ENCODE measurements at regions not wholly inside any gene's neighbourhood (a gene's known extent, or its start where the extent isn't known, plus 50 kb on each side); places are given as distances from the start of the nearest gene placed in this dataset.

GRCh38 chr2:11889101-11889850 lies 142.8 kb downstream of the LPIN1 start:
- CTCF ChIA-PET (ENCODE audit: unreplicated experiment): interaction anchor here (0.6 kb wide), 1 partner anchor 509 kb away, joined by 3 read pairs; no protein-coding TSS in a partner anchor
- Histone ChIP-seq H3K36me3 (ENCODE audit: insufficient read depth, low read length) (no peaks in the 10 kb centered on the region), H3K4me1 (ENCODE audit: insufficient read depth, low read length, poor library complexity, severe bottlenecking) (no peaks in the 10 kb centered on the region), H3K4me2 (ENCODE audit: low read length) (no peak overlapping the region), H2AFZ (ENCODE audit: low read length) (no peak overlapping the region), H3K79me2 (ENCODE audit: insufficient read depth, low read depth, low read length) (no peaks in the 10 kb centered on the region), H3K4me3 (ENCODE audit: low read depth, low read length, poor library complexity, severe bottlenecking) (no peak overlapping the region), H4K20me1 (ENCODE audit: insufficient read depth, low read length) (no peaks in the 10 kb centered on the region), H3K9me2 (ENCODE audit: insufficient read depth, low read length) (no peaks in the 10 kb centered on the region), H3K27ac (ENCODE audit: low read depth, low read length, poor library complexity, severe bottlenecking) (no peak overlapping the region), H3K9me3 (ENCODE audit: low read length) (peaks cover 19% of the 10 kb centered on the region; the same call in 1 of the 2 replicates)
- intact Hi-C loops (cut with micrococcal nuclease; ENCODE audit: unreplicated experiment): no loop called here
- no TSS peak for BruUV-seq (replicated peaks)
- POLR2A ChIA-PET: no interaction called here
- TF ChIP-seq EZH2phosphoT487 (IDR thresholded peaks at IDR 0.05; ENCODE audit: borderline replicate concordance, low read depth, low read length): no peak
- no peak for TF ChIP-seq CTCF (conservative IDR thresholded peaks at IDR 0.05; ENCODE audit: low read length)
- DNase-seq (ENCODE audit: low spot score): no peak

- Histone ChIP-seq H3K27ac (ENCODE audit: low read depth, low read length, poor library complexity, severe bottlenecking) (no peak overlapping the region), H3K4me2 (ENCODE audit: low read length) (no peak overlapping the region), H3K36me3 (ENCODE audit: insufficient read depth, low read length) (no peaks in the 10 kb centered on the region), H2AFZ (ENCODE audit: low read length) (no peak overlapping the region), H3K9me2 (ENCODE audit: insufficient read depth, low read length) (no peaks in the 10 kb centered on the region), H4K20me1 (ENCODE audit: insufficient read depth, low read length) (no peaks in the 10 kb centered on the region), H3K9me3 (ENCODE audit: low read length) (peaks cover 19% of the 10 kb centered on the region; the same call in 1 of the 2 replicates), H3K79me2 (ENCODE audit: insufficient read depth, low read depth, low read length) (no peaks in the 10 kb centered on the region), H3K4me1 (ENCODE audit: insufficient read depth, low read length, poor library complexity, severe bottlenecking) (no peaks in the 10 kb centered on the region), H3K4me3 (ENCODE audit: low read depth, low read length, poor library complexity, severe bottlenecking) (no peak overlapping the region)
- TF ChIP-seq EZH2phosphoT487 (IDR thresholded peaks at IDR 0.05; ENCODE audit: borderline replicate concordance, low read depth, low read length) (no peak), CTCF (conservative IDR thresholded peaks at IDR 0.05; ENCODE audit: low read length) (no peak)
- DNase-seq (ENCODE audit: low spot score): no peak
- intact Hi-C loops (cut with micrococcal nuclease; ENCODE audit: unreplicated experiment): no loop called here
- ChIA-PET CTCF (ENCODE audit: unreplicated experiment) (interaction anchor here (0.6 kb wide), 1 partner anchor 508 kb away, joined by 3 read pairs; no protein-coding TSS in a partner anchor), POLR2A (interaction anchor here (0.6 to 1.1 kb wide), 2 partner anchors 8 to 12 kb away, joined by 3 read pairs; no protein-coding TSS in a partner anchor)
- BruUV-seq (replicated peaks): no TSS peak
Measured at GRCh38 chr2:11889854-11890253, 143.4 kb downstream of the LPIN1 start.

GRCh38 chr2:11891028-11891427 lies 144.6 kb downstream of the LPIN1 start:
- ChIA-PET CTCF (ENCODE audit: unreplicated experiment) (no interaction called here), POLR2A (interaction anchor here (0.6 to 1.1 kb wide), 2 partner anchors 13 to 41 kb away, joined by 3 read pairs; no protein-coding TSS in a partner anchor)
- no peaks in the 10 kb centered on the region for H3K4me1 ChIP-seq (ENCODE audit: insufficient read depth, low read length, poor library complexity, severe bottlenecking)
- H3K9me3 ChIP-seq (ENCODE audit: low read length): peaks cover 19% of the 10 kb centered on the region; the same call in 1 of the 2 replicates
- no peak for DNase-seq (ENCODE audit: low spot score)
- H3K27ac ChIP-seq (ENCODE audit: low read depth, low read length, poor library complexity, severe bottlenecking): no peak overlapping the region
- no peaks in the 10 kb centered on the region for H3K79me2 ChIP-seq (ENCODE audit: insufficient read depth, low read depth, low read length)
- BruUV-seq (replicated peaks): no TSS peak
- H3K36me3 ChIP-seq (ENCODE audit: insufficient read depth, low read length): no peaks in the 10 kb centered on the region
- H3K4me3 ChIP-seq (ENCODE audit: low read depth, low read length, poor library complexity, severe bottlenecking): no peak overlapping the region
- intact Hi-C loops (cut with micrococcal nuclease; ENCODE audit: unreplicated experiment): no loop called here
- no peaks in the 10 kb centered on the region for H4K20me1 ChIP-seq (ENCODE audit: insufficient read depth, low read length)
- no peak overlapping the region for H3K4me2 ChIP-seq (ENCODE audit: low read length)
- H3K9me2 ChIP-seq (ENCODE audit: insufficient read depth, low read length): no peaks in the 10 kb centered on the region
- TF ChIP-seq EZH2phosphoT487 (IDR thresholded peaks at IDR 0.05; ENCODE audit: borderline replicate concordance, low read depth, low read length) (no peak), CTCF (conservative IDR thresholded peaks at IDR 0.05; ENCODE audit: low read length) (no peak)
- H2AFZ ChIP-seq (ENCODE audit: low read length): no peak overlapping the region
